CD4-positive, alpha-beta T cell treated with Interleukin-17A for 1 hour (primary cell): ENCODE measurements at regions not wholly inside any gene's neighbourhood (a gene's known extent, or its start where the extent isn't known, plus 50 kb on each side); places are given as distances from the start of the nearest gene placed in this dataset.

ENCODE experiments used
- DNase-seq: peaks from one replicate; pipeline ENCODE4 v3.0.0-alpha.2; 2020

- DNase-seq = no peak
These were observed 60.9 kb upstream of the ZC3H12C start for GRCh38 chr11:110032259-110032658.

- DNase-seq = no peak
These were observed 60.1 kb upstream of the ZC3H12C start for GRCh38 chr11:110032957-110033570.

- DNase-seq = no peak
These were observed 58.4 kb upstream of the ZC3H12C start for GRCh38 chr11:110034806-110035205.

- DNase-seq = no peak
These were observed 57.8 kb upstream of the ZC3H12C start for GRCh38 chr11:110035357-110035756.

GRCh38 chr11:110038201-110038600 is 55.0 kb upstream of the ZC3H12C start:
- no peak for DNase-seq
